HG03159 (cell line): ENCODE measurements at regions not wholly inside any gene's neighbourhood (a gene's known extent, or its start where the extent isn't known, plus 50 kb on each side); places are given as distances from the start of the nearest gene placed in this dataset.
"Not testable (repeated sequence)": the region's sequence is repeated elsewhere in the genome, so short reads cannot be mapped to it uniquely, and the experiment has no call there.

ENCODE experiments used
- ATAC-seq: cut with Tn5 transposase; IDR thresholded peaks from one replicate; pipeline ENCODE4 v1.9.1; 2021; ENCODE audit warnings: mild to moderate bottlenecking, moderate library complexity; ENCODE audit not compliant: unreplicated experiment

DNA sequence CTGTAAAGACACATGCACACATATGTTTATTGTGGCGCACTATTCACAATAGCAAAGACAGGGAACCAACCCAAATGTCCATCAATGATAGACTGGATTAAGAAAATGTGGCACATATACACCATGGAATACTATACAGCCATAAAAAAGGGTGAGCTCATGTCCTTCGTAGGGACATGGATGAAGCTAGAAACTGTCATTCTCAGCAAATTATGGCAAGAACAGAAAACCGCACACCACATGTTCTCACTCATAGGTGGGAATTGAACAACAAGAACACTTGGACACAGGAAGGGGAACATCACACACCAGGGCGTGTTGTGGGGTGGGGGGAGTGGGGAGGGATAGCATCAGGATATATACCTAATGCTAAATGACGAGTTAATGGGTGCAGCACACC, 304.9 kb upstream of the NRSN1 start:
- not testable (repeated sequence) for ATAC-seq

DNA sequence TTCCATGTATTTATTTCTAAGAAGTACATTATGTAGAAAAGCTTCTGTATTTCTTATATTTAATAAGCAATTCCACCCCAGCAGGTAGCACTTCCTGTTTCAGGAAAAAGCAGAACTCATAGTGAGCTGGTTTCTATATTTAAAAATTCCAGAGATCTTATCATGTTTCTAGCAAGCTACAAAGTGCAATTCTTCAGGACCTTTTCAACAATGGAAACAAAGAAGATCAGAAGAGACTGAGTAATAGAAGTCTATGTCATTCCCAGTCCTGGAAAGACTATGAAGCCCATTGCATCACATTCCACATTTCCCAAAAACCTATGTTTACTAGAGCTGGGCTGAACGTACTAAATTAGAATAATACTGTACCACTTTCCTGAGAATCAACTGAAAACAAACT, 302.6 kb upstream of the NRSN1 start:
- no peak for ATAC-seq

DNA sequence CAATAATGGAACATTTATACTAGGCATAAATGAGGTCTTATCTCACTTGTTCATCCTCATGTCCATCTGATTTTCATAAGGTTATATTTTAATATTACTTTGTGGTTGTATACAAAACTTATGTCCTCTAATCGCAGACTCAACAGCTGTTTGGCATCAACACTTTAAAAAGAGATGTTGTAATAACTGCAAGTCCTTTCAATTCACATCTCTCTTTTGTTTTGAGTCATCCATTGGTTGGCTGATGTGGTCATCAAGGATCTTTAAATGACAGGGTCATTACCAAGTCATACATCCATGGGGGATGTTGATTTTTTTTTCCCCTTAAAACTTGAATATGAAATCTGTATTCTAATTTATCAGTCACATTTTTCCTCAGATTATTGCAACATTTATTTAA, 299.4 kb upstream of the NRSN1 start:
- ATAC-seq: no peak

DNA sequence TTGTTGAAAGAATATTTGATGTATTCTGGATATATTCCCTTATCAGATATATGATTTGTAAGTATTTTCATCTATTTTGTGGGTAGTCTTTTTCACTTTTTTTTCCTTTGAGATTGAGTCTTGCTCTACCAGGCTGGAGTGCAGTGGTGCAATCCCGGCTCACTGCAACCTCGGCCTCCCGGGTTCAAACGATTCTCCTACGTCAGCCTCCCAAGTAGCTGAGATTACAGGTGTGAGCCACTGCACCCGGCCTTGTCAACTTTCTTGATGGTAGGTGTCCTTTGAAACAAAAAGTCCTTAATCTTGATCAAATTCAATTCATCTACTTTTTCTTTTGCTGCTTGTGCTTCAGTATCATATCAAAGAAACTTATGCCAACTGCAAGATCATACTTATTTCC, 297.2 kb upstream of the NRSN1 start:
- no peak for ATAC-seq

DNA sequence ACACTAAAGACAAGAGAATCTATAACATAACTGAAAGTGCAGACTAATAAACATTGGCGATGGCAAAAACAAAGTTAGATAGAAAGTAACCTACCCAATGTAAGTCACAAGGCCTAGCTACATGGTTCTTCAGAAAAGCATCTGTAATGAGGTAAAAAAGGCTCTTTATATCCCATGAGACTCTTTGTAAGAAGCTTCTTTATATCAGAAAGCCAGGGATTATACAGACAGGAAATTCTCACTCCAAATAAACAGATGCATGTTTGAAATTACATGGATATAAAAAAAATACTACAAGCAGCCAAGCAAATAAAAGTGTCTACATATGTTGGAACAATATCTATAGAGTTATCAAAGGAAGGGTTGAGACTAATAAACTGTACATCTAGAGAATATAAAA, 284.9 kb upstream of the NRSN1 start:
- no peak for ATAC-seq

DNA sequence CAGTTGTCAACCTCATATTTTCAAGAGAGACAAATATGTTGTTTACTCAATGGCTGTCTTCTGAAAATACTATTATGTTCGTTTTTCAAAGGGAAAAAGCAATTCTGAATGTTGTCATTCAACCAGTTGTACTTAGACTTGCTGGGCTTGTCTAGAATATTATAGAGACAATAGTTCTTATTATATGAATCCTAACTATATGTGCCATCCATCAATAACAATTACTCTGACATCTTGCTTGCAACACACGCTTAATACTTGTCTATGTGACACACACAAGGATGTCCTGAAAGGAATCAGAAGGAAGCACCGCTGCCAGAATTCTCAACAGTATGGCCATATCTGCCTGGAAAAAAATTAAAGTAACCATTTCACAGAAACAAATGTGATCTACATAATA, 283.3 kb upstream of the NRSN1 start:
- ATAC-seq: no peak

DNA sequence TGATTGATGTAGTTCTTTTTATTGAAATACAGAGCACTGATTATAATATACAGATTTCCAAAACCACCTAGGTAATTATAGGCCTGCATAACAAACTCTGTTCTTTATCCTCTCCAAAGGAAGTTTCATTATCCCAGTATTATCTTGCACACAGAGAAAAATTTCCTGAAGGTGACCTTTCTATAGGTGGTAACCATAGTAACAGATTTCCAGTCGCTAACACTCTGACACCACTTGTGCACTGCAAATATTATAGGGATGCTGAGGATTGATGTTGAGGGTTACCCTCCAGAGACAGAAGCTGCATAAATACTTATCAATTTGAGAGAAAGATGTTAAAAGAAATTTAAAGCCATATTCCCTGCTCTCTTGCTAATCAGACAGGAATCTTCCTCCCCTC, 274.5 kb upstream of the NRSN1 start:
- ATAC-seq: no peak

DNA sequence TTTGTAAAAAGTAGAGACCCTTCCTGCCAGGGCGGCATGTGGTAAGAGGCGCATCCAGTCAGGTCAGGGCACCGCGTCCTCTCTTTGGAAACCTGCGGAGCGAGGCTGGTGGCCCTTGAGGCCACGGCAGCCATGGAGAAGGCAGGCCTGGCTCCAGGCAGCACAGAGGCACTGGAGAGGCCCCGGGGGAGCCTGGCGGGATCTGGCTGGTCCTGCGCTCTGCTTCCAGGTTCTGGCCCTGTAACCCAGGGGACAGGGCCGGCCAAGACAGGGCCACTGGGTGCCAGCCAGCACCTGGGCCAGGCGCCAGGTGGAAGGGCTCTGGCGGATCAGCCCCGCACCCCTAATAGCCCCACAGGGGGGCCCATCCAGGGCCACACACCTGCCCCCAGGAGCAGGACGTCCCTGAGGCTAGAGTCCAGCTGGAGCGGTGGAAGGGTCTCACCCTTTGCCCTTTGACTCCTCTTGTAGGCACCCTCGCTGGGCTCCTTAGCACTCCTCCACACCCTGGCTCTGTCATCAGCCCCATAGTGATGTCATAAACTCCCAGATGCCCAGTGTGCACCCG, 272.4 kb upstream of the NRSN1 start:
- ATAC-seq: not testable (repeated sequence)

DNA sequence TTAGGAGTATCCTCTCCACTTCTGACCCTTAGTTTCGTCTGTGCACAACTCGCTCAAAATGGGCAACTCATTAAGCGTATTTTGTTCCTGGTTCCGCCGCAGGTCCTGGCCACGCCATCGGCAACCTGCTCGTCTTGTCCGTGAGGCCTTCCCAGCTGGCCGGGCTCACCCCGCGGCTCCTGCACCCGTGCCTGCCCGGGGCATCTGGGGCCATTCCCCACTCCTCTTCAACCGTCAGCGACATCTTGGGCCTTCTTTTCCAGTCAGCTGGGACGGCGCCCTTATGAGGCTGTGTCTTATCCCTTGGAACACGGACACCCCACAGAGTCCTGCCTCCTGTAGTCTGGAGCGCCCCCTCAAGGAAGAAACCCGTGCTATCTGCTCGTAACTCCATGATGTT, 271.9 kb upstream of the NRSN1 start:
- ATAC-seq: not testable (repeated sequence)

DNA sequence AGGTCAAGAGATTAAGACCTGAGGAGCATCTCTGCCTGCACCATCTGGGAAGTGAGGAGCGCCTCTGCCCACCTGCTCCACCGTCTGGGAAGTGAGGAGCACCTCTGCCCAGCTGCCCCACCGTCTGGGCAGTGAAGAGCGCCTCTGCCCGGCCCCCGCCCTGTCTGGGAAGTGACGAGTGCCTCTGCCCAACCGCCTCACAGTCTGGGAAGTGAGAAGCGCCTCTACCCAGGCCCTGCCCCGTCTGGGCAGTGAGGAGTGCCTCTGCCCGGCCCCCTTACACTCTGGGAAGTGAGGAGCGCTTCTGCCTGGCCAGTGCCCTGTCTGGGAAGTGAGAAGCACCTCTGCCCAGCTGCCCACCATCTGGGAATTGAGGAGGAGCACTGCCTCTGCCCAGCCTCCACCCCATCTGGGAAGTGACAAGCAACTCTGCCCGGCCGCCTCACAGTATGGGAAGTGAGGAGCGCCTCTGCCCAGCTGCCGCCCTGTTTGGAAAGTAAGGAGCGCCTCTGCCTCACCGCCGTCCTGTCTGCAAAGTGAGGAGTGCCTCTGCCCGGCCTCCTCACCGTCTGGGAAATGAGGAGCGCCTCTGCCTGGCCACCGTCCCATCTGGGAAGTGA, 270.4 kb upstream of the NRSN1 start:
- no peak for ATAC-seq

DNA sequence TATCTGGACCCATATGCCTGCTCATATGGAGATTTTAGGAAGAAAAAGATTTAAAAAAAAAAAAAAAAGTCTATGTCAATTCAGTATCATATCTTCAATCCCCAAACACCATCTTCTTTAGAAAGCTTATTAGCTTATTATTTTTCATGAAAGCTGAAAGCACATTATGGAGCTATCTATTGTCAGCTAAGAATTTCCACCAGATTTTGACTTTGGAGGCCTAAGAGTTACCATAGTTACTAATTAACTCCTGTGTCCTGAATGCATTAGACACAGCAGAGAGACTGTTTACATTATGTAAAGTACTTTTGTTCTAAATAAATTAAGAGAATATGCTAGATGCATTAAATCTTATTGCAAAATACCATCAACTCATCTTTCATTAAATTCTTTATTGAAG, 255.5 kb upstream of the NRSN1 start:
- no peak for ATAC-seq

DNA sequence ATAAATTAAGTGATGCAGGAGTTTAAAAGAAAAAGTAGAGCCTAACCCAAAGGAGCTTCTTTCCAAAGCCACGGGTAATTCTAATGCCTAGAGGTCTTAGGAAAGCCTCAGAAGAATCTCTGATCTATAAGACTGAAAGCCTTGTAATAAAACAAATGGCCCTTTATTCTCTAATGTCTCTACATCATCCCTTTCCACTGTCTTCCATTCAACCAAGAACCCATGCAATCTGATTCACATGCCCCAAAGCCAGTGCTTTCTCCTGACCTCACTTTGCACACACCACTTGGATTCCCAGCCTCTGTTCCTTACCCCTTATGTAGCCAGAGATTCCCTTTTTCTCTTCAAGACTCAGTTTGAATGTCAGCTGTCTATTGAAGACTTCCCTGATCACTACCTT, 252.9 kb upstream of the NRSN1 start:
- ATAC-seq: no peak

DNA sequence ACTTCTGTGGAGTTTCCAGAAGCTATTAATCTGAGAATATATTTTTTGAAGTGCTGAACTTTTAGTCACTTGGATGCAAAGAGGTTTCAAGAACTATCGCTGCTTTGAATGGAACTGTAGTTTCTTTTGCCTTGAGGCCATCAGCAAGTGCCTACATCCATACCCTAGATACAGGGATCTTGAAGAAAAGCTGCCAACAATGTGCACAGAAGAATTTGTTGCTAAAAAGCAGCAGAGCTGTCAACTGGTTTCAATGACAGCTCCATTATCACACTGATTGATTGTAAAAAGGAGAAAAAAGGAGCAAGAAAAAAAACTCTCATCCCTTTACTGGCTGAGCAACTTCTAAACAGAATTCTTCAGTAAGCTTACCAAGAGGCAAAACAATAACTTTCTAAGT, 251.0 kb upstream of the NRSN1 start:
- no peak for ATAC-seq

DNA sequence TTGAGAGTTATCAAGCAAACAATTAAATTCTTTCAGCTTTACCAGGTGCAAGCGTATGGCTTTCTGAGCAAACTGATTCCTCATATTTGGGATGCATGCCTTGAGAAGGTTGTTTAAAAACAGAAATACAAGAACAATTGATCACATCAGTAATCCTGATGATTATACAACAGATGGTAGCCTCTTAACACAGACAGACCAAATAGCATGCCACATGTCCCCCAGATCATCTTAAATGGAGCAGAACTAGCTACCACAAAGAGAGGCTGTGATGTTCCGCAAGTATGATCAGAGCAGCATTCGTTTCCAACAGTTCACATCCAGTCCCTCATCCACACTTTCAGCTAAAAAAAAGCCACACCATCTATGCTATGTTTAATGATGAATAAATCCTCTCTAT, 246.2 kb upstream of the NRSN1 start:
- no peak for ATAC-seq

DNA sequence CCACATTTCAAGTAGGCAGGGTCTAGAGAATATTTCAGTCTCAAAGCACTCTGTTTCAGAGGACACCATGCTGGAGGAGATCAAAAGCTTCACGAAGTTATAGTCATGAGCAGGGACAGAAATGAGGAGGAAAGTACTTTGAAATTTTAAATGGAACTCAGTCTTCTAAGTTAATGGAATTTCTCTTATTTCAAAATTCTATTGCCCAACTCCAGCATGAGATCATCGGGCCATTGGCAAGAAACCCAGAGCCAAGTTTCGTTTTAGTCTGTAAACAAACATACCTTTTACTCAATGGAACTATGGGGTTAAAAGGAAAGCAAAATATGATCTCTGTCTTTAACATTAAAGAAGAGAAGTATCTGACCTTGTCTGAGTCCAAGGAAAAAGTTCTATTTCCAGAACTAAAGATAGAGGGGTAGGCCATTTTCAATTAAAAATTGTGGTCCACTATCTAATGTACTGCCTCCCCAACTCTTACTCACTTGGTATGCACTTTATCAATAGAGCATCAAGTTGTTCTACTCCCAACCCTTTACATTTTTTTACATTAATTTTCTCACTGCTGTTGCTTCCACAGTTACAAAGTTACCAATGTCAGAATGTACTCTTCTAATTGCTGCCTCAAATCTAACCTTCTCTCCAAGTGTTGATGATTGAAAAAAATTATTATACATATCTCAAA, 235.3 kb upstream of the NRSN1 start:
- ATAC-seq: no peak

DNA sequence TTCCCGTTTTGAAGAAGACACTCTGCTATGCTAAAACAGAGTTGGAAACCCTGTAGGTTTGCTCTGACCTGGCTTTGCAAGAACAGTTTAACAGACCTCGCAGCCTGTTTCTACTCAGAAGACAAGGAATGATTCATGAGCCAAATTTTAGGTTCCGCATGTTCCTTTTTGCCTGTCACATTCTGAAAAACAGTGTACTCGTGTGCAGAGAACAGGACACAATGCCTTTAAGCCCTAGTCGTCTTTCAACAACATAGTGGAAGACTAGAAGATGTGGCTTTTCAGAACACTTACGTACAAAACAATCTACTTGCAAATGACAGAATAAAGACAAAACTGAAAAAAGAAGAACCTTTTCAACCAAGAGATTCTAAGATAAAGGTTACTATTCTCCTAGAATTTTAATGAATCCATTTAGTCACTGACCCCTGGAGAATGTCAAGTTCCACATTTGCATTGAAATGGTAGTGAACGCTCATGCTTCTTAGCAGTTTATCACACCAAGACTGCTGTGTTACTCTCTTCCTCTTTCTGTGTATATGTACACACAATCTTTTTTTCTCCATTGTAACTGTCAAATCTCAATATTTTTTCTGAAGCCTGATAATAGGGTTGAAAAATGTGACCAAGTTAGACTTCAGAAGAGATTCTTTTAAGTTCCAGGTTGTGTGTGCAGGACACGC, 220.7 kb upstream of the NRSN1 start:
- no peak for ATAC-seq

DNA sequence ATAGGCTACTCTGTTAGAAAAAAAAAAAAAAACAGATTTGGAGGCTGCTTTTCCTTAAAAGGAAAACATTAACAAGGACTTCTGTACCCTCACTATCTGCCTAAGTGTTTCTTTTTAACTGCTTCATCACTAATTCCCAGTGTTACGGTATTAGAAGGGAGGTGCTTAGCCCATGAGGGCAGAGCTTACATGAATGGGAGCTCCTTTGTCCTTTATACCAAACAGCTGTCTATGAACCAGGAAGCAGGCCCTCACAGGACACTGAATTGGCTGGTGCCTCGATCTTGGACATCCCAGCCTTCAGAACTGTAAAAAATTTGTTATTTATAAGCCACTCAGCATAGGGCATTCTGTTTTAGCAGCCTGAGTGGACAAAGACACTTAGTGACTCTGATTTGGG, 215.6 kb upstream of the NRSN1 start:
- no peak for ATAC-seq

DNA sequence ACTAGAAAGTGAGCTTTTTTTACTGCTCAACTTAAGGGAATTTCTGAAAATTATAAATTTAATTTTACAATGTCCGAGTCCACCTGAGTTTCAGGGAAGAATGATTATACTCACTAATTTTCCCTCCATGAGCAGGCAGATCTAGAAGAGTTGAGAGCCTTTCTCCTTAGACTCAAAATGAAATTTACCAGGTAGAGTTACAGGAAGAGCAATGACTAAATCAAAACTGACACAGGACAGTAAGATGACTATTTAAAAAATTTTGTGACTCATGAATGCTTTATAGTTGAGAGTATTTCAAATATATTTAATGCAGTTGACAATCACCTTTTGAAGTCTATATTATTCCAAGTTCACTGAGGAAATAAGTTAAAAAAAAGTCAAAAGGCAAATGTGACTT, 198.1 kb upstream of the NRSN1 start:
- no peak for ATAC-seq

DNA sequence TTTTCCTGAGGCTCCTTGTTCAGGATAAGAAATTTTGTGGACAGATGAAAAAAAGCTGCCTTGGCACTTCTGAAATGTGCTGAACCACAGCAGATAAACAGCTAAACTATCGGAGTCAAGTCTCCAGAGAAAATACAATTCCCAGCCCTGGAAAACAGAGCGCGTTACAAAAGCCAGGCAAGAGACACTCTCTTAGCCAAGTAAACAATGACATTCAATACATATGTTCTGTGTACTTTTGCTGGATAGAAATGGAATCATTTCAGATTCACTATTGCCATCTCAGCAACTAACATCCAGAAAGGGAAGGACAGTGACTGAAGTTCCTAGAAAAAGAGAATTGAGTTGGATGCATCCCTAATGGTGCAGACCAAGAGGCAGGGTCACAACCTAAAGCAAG, 196.8 kb upstream of the NRSN1 start:
- ATAC-seq: no peak

DNA sequence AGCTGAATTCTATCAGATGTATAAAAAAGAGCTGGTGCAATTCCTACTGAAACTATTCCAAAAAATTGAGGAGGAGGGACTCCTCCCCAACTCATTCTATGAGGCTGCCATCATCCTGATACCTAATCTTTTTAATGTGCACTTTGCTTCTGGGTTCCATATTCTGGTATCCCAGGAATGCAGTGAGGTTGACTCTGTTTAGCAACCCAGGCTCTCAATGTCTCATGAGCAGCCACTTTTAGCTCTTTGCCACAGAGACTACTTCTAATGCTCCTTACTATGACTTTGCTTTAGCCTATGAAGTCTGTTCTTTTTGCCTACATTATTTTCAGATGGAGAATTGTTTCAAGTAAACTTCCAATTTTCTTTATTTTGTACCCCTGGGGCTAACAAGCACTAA, 185.5 kb upstream of the NRSN1 start:
- no peak for ATAC-seq

DNA sequence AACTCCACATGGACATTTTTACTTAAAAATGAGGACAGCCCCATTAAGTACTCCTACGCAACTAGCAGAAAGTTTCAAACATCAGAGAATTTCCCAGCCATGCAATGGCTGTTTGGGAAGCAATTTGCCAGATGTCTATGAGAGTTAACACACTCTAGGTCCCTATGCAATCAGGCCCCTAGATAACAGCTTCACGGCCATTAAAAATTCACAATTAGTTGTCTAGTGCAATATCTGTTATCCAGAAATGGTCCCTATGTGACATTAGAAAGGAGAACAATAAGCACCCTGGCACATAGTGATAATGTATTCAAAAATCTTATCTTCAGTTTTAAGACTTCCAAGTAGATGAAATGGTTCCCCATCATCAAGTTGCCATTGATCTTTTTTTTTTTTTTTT, 174.3 kb upstream of the NRSN1 start:
- ATAC-seq: no peak

DNA sequence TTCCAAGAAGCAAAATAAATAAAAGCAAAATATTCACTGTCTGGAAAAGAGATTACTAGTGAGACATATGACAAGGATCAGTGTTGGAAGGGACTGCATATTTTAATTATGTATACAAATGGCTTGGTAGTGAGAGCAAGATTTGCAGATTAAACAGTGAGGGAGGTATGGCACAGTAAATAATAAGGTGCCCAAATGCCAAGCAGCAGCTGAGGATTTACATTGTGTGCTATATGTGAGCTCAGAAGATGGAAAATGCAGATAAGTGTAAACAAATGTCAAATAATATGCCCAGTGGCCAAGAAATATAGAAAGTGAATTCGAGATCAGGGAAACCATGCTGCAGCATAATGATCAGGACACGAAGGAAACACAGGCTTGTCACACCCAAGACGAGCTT, 173.8 kb upstream of the NRSN1 start:
- ATAC-seq: no peak
